GM21529 (cell line): ENCODE measurements at regions not wholly inside any gene's neighbourhood (a gene's known extent, or its start where the extent isn't known, plus 50 kb on each side); places are given as distances from the start of the nearest gene placed in this dataset.

ENCODE experiments used
- ATAC-seq: cut with Tn5 transposase; IDR thresholded peaks from one replicate; pipeline ENCODE4 v1.9.1; 2021; ENCODE audit not compliant: unreplicated experiment

DNA sequence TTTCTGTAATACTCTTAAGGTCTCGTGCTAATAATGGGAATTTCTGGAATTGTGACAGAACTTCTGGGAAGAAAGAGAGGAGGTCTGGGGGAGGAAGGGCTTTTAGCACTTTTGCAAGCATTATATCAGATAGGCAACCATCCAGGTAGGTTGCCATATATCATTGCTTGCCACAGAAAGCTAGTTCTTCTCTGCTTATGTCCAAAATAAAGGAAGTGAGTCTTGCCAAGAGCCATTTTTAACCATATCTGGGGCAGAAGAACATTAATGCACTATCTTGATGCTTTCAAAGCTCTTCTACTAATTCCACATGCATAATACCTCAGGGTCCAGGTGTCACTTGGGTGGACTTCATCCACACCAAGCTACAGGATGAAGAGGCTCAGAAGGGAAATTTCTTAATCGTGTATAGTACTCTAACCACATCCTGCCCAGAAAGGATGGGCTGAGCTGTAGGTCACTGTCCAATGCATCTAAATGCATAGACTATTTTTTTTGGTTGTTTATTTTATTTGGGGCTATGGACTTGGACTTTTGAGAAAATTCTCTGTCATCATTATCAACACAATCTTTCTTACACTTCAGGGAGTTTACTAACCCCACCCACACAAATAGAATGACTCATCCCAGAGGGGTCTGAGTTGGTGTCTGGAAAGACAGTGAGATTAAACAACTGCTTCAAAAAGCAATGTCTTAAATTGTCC, 68.9 kb upstream of the ADO start:
- ATAC-seq = peak; percentile 46

DNA sequence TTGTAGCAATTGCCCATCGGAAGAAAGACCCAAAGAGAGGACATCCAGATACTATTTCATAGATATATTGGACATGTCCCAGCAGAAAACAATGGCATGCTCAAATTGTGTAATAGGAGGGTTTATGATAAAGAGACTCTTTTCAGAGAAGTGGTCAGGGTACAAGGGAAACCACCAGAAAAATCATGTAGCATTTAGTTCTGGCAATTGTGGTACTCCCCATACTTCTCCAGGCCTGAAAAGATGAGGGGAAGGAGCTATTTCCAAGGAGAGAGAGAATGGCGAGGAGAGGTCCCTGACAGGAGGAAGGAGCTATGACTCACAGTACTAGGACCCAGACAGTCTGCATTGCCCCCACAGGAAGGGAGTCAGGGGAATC, 68.4 kb upstream of the ADO start:
- ATAC-seq = no peak

DNA sequence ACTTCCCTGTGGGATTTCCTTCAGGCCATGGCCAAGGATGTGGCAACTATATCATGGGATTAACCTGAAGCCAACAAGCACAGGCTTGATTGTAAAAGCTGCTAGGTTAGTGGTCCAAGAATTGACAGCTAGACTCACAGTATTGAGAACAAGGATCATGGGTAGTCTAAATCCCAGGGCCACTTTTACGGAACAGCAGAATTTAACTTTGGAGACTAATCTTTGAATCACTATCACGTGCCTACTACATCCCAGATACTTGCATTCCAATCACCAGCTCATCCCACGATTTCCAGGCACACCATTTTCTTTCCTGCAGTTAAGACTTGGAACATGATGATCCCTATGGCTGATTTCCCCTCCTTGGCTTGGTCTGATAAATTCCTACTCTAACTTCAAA, 65.6 kb upstream of the ADO start:
- no peak for ATAC-seq

DNA sequence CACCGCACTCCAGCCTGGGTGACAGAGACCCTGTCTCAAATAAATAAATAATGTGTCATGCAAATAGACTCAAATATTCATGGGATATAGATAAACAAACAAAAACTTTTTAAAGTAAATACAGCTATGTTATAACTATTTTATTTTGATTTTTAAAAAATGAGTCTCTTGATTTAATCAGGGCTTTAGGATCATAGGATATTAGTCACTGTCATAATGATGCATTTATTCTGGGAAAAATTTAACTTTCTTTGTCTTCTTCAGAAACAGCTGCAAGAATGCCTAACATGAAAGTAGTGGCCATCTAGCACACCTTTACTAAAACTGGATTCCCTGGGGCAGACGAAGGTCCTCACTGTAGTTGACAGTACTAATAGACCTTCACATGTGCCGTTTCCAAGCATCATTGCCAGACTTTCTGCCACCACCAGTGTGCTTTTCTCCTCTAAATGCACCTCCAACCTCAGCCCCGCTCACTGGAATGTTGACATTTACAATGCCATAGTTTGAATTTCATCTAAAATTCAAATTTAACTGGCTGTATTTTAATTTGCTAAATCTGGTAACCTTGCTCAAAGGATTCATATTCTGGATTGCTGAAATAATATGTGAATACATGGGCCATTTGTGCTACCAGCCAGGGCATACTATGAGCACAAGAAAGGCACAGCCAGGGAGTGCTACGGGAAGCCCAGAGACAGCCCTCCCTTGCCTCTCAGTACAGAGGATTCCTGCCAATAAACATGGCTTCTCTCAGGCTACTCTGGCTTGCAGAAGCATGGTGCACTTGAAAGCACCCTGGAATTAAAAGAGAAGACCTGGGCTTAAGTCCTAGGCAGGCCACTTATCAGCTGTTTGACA, 63.4 kb upstream of the ADO start:
- no peak for ATAC-seq

DNA sequence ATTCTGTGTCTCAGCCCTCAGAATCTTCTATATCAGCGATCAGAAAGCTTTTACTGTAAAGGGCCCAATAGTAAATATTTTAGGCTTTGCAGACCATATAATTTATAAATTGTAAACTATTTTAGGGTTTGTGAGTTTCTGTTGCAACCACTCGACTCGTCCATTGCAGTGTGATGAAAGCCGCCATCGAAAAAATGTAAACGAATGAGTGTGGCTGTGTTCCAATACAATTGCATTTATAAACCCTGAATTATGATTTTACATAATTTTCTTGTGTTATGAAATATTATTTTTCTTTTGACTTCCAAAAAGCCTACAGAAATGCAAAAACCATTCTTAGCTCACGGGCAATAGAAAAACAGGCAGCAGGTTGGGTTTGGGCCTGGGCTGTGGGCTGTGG, 62.5 kb upstream of the ADO start:
- ATAC-seq = no peak

DNA sequence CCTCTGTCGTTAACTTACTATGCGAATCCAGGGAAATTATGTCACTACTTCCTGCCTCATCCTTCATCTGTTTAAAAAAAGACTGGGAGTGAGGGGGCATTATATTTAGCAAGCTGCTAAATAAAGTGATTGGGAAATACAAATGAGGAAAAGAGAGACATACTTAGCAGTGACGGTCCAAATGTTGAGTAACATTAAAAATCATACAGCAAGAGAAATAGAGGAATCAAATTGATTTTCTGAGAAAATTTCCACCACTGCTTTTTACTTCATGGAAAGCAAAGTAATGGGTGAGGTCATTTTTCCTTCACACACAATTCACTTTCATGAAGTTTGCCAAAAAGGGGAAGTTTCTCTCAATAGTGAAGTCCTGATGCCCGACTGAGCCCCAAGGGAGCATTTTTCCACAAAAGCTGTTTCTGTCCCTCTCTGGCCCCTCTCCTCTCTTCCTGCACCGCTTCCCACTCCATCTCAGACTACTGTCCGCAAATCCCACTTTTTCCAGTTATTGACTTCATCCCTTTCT, 61.9 kb upstream of the ADO start:
- no peak for ATAC-seq

DNA sequence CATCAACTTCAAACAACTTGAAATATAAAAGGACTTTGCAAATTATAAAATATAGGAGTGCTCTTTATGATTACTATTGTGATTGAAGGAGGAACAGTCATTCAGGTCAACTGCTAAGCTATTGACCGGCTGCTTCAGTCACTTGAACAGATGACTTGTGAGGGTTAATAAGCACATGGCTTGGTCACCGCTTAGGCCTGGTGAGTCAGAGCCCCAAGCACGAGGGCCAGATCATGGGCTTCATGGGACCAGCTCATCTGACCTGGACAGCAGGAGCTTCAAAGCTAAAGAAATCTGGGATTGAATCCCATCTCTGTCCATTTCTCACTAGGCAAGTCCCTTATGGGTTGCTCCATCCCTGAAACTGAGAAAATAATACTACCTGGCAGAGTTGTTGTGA, 60.4 kb upstream of the ADO start:
- ATAC-seq = no peak

DNA sequence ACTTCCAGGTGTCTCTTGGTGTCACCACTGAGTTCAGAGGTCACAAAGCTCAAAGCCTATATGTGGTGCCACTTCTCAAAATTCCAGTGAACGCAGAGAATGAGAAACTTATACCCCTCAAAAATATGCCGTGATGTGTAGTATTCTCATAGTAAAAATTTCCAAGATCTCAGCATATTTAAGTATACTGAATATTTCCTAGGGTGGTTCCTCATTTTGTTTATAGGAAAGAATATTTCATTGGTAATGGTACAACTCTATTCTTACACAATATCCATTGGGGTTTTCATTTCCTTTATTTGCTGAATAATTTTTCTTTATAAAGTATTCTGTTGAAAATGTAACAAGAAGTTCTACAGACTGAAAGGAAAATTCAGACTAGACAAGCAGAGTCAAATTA, 58.9 kb upstream of the ADO start:
- no peak for ATAC-seq

DNA sequence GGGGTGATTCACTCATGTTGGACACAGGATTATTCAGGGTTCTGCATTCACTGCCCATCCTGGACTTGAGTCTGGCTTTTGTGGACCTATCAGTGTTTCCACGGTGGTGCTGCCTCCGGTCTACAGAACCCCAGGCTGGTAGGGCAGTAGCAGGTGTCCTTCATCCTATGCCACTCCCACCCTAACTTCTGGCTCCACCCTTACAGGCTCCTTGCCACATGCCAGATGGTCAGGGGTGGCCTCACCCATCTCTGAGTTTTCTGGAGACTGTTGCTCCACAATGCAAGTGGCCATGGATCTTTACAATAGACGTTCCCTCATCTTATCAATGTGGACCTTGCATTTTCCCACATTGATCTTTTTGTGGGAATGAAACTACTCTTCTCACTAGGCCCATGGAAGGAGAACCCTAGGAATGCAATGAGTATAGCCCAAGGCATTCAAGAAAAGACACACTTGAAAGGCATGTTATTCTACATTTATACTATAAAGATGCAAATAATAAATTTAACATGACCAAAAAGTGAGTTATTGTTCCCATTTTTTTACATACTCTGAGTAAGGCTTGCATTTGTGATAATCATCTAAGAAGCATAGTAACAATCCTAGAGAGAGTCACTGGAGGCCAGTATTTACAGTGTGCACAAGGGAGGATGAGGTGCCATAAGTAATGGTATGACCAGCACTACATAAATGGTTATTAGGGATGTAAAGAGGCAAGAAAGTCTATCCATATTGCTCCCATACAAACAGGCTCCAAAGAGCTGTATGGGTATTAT, 57.4 kb upstream of the ADO start:
- ATAC-seq = no peak

DNA sequence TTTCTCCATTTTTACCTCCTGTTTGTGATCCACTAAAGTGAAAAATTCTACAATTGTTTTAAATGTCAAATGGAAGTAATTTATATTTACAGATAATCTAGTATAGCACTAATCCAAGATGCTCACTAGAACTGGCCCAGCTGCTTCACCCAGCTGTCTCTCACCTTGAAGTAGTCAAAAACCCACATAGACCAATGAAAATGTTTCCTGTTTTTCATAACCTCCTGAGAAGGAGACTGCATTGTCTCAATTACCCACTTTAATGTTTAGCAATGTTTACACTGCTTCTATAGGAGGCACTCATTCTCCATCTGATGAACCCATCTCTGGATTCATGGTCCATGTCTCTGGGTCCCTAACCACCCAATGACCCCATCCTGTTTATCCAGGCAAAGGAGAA, 56.1 kb upstream of the ADO start:
- ATAC-seq = no peak

DNA sequence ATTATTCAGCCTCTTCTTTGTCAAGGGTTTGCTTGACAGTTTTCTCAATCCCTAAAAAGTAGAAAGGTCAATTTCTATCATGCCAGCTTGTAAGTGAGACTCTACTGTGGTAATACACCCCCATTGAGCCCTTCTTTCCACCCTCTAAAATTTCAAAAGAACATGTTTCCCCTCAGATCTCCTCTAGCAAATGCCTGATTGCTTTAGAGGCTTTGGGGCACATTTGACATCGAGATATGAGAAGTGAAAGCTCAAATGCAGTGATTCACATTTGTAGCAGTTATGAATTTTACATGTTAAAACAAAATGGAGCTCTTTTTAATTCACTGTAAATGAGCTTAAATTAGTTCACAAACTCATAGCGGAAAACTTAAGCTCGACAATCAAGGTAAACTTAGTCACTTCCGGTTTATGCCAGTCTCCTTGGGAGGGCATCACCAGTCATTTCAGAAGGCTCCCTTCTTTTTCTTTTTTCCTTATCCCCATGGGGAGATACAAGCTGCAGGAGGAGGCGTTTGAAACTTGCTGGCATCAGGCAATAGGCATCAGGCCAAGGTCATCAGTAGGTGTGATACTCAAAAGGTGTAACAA, 55.3 kb upstream of the ADO start:
- no peak for ATAC-seq
